Caco-2 (cell line): ENCODE measurements at regions not wholly inside any gene's neighbourhood (a gene's known extent, or its start where the extent isn't known, plus 50 kb on each side); places are given as distances from the start of the nearest gene placed in this dataset.

Source experiments
- BruUV-seq: library from RNA; stranded (reverse); fragments of 400-500 nt; replicated peaks from 2 replicates; lab custom pipeline; 2021; lab: Mats Ljungman, UMichigan
- CTCF ChIA-PET: fragments of 300-600 bp; sonication (Branson Sonifier 250); formaldehyde crosslinking; loops from one replicate; lab custom pipeline; 2022; ENCODE audit warnings: antibody characterized with exemption; lab: Charles Lee
- POLR2A ChIA-PET: fragments of 300-600 bp; sonication (Branson Sonifier 250); formaldehyde crosslinking; loops from one replicate; lab custom pipeline; 2022; ENCODE audit warnings: antibody characterized with exemption; lab: Charles Lee
- DNase-seq, 2 experiments: peaks; one replicate each; pipeline versions ENCODE4 v3.0.0 to v3.0.0-alpha.2; 2020 to 2022
- H3K27me3 ChIP-seq: replicated peaks from 2 replicates; pipeline ENCODE4 v1.6.0; 2011; ENCODE audit warnings: low read length; ENCODE audit not compliant: control insufficient read depth, insufficient read depth
- H3K36me3 ChIP-seq: 2 replicates; pipeline ENCODE4 v1.5.1; 2011; ENCODE audit warnings: low read length; ENCODE audit not compliant: control insufficient read depth, insufficient read depth
- H3K4me1 ChIP-seq: fragments of 250-450 bp; sonication (Bioruptor Pico); 2 replicates; pipeline ENCODE4 v1.5.1; 2020; ENCODE audit warnings: mild to moderate bottlenecking
- H3K4me3 ChIP-seq: 2 replicates; pipeline ENCODE4 v1.5.1; 2011; ENCODE audit warnings: low read depth, mild to moderate bottlenecking, control low read depth, low read length
- H3K9me3 ChIP-seq: fragments of 250-450 bp; sonication (Bioruptor Pico); 2 replicates; pipeline ENCODE4 v1.5.1; 2020; ENCODE audit warnings: mild to moderate bottlenecking, moderate library complexity
- H3K27ac Mint-ChIP-seq: one replicate; pipeline ENCODE4 v1.8.0; 2022; ENCODE audit warnings: mixed read lengths; ENCODE audit not compliant: unreplicated experiment
- H3K27me3 Mint-ChIP-seq: one replicate; pipeline ENCODE4 v1.8.0; 2022; ENCODE audit warnings: mixed read lengths; ENCODE audit not compliant: insufficient read depth, unreplicated experiment
- H3K36me3 Mint-ChIP-seq: one replicate; pipeline ENCODE4 v1.8.0; 2022; ENCODE audit warnings: mild to moderate bottlenecking, mixed read lengths; ENCODE audit not compliant: insufficient read depth, unreplicated experiment
- H3K4me1 Mint-ChIP-seq: one replicate; pipeline ENCODE4 v1.8.0; 2022; ENCODE audit warnings: low read depth, mixed read lengths; ENCODE audit not compliant: unreplicated experiment
- H3K4me3 Mint-ChIP-seq: one replicate; pipeline ENCODE4 v1.8.0; 2022; ENCODE audit warnings: mild to moderate bottlenecking, moderate library complexity, mixed read lengths; ENCODE audit not compliant: unreplicated experiment
- H3K9me3 Mint-ChIP-seq: one replicate; pipeline ENCODE4 v1.8.0; 2022; ENCODE audit warnings: mixed read lengths; ENCODE audit not compliant: unreplicated experiment
- intact Hi-C: fragments of 100-400 bp; cut with micrococcal nuclease; formaldehyde crosslinking; loops from one replicate; pipeline ENCODE4 v1.10.0; 2022; ENCODE audit not compliant: unreplicated experiment
- TF ChIP-seq, protein P1 (sequence below), 2 experiments: fragments of 200-600 bp in 1 of 2; IDR thresholded peaks; 1 replicate in 1 of 2; 2 replicates in 1 of 2; pipeline versions ENCODE4 v1.5.1 to v1.8.0; 2011 to 2022; ENCODE audit warnings: antibody characterized with exemption in 1 of 2, control low read depth in 1 of 2, inconsistent platforms in 1 of 2, low read depth in 1 of 2, low read length in 1 of 2, mild to moderate bottlenecking in 1 of 2, moderate library complexity in 1 of 2; ENCODE audit not compliant: insufficient read depth in 1 of 2, severe bottlenecking in 1 of 2, unreplicated experiment in 1 of 2

DNA sequence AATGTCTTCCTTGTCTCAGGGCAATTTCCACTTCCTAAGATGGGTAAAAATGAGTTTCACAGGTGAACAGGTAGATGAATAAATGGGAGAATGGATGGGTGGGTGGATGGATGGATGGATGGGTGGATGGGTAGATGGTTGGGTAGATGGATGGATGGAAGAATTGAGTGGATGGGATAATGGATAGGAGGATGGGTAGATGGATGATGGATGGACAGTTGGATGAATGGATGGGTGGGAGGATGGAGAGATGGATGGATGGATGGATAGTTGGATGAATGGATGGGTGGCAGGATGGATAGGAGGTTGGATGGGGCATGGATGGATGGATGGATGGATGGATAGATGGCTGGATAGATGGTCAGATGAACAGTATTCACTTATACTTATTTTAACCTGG, 90.9 kb downstream of the LRRC30 start:
- TF ChIP-seq, protein P1, sequence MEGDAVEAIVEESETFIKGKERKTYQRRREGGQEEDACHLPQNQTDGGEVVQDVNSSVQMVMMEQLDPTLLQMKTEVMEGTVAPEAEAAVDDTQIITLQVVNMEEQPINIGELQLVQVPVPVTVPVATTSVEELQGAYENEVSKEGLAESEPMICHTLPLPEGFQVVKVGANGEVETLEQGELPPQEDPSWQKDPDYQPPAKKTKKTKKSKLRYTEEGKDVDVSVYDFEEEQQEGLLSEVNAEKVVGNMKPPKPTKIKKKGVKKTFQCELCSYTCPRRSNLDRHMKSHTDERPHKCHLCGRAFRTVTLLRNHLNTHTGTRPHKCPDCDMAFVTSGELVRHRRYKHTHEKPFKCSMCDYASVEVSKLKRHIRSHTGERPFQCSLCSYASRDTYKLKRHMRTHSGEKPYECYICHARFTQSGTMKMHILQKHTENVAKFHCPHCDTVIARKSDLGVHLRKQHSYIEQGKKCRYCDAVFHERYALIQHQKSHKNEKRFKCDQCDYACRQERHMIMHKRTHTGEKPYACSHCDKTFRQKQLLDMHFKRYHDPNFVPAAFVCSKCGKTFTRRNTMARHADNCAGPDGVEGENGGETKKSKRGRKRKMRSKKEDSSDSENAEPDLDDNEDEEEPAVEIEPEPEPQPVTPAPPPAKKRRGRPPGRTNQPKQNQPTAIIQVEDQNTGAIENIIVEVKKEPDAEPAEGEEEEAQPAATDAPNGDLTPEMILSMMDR (IDR thresholded peaks at IDR 0.05; ENCODE audit: insufficient read depth in 1 of 2, low read depth in 1 of 2, low read length in 1 of 2, severe bottlenecking in 1 of 2, unreplicated experiment in 1 of 2) = no peak
- Histone ChIP-seq H3K27me3 (no peaks in the 10 kb centered on the region), H3K9me3 (no peaks in the 10 kb centered on the region), H3K4me1 (no peaks in the 10 kb centered on the region), H3K4me3 (no peak overlapping the region), H3K36me3 (no peaks in the 10 kb centered on the region)
- no peaks in the 10 kb centered on the region for H3K36me3 Mint-ChIP-seq
- no peak overlapping the region for H3K4me3 Mint-ChIP-seq
- intact Hi-C loops = no loop called here
- H3K4me1 Mint-ChIP-seq = no peaks in the 10 kb centered on the region
- peaks cover 3% of the 10 kb centered on the region for H3K27me3 Mint-ChIP-seq
- H3K27ac Mint-ChIP-seq = no peak overlapping the region
- CTCF ChIA-PET = no interaction called here
- no TSS peak for BruUV-seq
- POLR2A ChIA-PET = no interaction called here
- no peak for DNase-seq
- no peaks in the 10 kb centered on the region for H3K9me3 Mint-ChIP-seq

DNA sequence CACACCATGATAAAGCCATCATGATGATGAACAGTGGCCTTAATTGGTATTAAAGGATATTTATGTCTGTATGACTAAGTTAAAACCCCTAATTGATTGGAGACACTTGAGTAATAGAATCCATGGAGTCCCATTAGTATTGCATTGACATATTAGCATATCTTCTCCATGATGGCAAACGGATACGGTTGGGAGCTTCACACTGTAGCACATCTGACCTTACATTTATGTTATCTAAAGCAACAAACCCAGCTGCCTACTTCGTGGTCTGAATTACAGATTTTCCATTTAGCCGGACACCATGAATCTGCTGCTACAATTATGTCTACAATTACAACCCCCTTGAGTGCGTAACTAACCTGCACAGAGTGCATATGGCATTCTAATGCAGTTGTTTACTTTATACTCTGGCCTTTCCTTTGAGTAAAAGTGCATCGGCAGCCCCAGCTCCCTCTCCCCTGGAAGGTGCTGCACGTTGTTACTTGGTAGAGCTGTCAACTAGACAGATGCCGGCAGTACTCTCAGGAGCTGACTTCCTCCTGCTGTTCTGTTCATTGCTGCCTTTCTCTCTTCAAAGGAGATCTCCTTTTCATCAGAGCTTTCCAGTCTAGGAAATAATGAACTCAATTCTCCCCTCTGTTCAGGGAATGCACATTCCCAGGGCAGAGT, 92.1 kb downstream of the LRRC30 start:
- no peaks in the 10 kb centered on the region for H3K9me3 ChIP-seq
- intact Hi-C loops = no loop called here
- POLR2A ChIA-PET = no interaction called here
- TF ChIP-seq, protein P1 (IDR thresholded peaks at IDR 0.05; ENCODE audit: insufficient read depth in 1 of 2, low read depth in 1 of 2, low read length in 1 of 2, severe bottlenecking in 1 of 2, unreplicated experiment in 1 of 2) = no peak
- BruUV-seq = no TSS peak
- Mint-ChIP-seq H3K27ac (no peak overlapping the region), H3K4me1 (no peaks in the 10 kb centered on the region), H3K4me3 (no peak overlapping the region), H3K27me3 (peaks cover 3% of the 10 kb centered on the region), H3K9me3 (no peaks in the 10 kb centered on the region), H3K36me3 (no peaks in the 10 kb centered on the region)
- H3K4me1 ChIP-seq = no peaks in the 10 kb centered on the region
- H3K4me3 ChIP-seq = no peak overlapping the region
- no peaks in the 10 kb centered on the region for H3K27me3 ChIP-seq
- DNase-seq = no peak
- no peaks in the 10 kb centered on the region for H3K36me3 ChIP-seq
- CTCF ChIA-PET = no interaction called here

DNA sequence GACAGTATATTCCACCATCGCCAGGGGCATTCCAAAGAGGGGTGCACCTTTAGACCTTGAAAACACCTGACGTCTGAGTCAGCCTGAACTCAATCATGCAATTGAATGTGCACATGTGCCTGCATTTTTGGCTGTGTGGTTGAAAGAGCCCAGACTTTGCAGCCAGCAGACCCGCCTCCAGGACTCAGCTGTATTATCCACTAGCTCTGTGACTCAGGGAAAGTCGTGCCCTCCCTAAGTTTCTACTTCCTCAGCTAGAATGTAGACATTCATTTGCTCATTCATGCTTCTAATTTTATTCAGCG, 94.2 kb downstream of the LRRC30 start:
- Histone ChIP-seq H3K4me3 (no peak overlapping the region), H3K9me3 (no peaks in the 10 kb centered on the region), H3K4me1 (no peaks in the 10 kb centered on the region), H3K36me3 (no peaks in the 10 kb centered on the region), H3K27me3 (no peaks in the 10 kb centered on the region)
- no peak for DNase-seq
- Mint-ChIP-seq H3K27ac (no peak overlapping the region), H3K9me3 (no peaks in the 10 kb centered on the region), H3K4me3 (no peak overlapping the region), H3K4me1 (no peaks in the 10 kb centered on the region), H3K36me3 (no peaks in the 10 kb centered on the region), H3K27me3 (peaks cover 3% of the 10 kb centered on the region)
- POLR2A ChIA-PET = no interaction called here
- TF ChIP-seq, protein P1 (IDR thresholded peaks at IDR 0.05; ENCODE audit: insufficient read depth in 1 of 2, low read depth in 1 of 2, low read length in 1 of 2, severe bottlenecking in 1 of 2, unreplicated experiment in 1 of 2) = no peak
- CTCF ChIA-PET = no interaction called here
- BruUV-seq = no TSS peak
- intact Hi-C loops = no loop called here
